ENCODE measurements at regions not wholly inside any gene's neighbourhood (a gene's known extent, or its start where the extent isn't known, plus 50 kb on each side); places are given as distances from the start of the nearest gene placed in this dataset.

DNA sequence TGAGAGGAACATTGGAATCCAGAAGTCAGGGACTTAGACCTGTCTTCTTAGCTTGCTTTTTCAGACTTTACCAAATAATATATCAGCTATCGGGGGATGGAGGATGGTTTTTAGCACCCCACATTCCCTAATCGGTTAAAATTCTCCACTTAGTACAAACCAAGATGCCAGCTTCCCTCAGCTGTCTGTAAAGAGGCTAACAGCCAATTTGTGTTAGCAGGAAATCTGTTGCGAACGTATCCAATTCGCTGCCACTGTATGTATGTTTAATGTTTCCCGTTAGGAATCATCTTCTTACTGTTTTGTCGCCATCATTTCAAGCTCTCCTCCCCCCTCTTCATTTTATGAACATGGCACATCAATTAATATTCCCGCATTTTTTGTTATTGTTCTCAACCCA lies 289.0 kb downstream of the BCL11B start:
- Histone ChIP-seq H3K36me3 (ENCODE audit: insufficient read depth, low read length) (no peaks in the 10 kb centered on the region), H3K4me1 (ENCODE audit: control insufficient read depth, insufficient read depth, low read length) (no peaks in the 10 kb centered on the region), H3K9ac (ENCODE audit: low read depth, low read length) (no peak overlapping the region), H3K27me3 (ENCODE audit: control insufficient read depth, insufficient read depth, low read length) (no peaks in the 10 kb centered on the region), H3K4me3 (ENCODE audit: low read length) (no peak overlapping the region), H3K4me2 (ENCODE audit: low read length) (no peak overlapping the region), H3K9me3 (replicated peaks; ENCODE audit: low read length) (no peaks in the 10 kb centered on the region)

GRCh38 chr14:98984027-98984718 lies 287.8 kb downstream of the BCL11B start:
- Histone ChIP-seq H3K4me3 (ENCODE audit: low read length) (no peak overlapping the region), H3K36me3 (ENCODE audit: insufficient read depth, low read length) (no peaks in the 10 kb centered on the region), H3K4me1 (ENCODE audit: control insufficient read depth, insufficient read depth, low read length) (no peaks in the 10 kb centered on the region), H3K9me3 (replicated peaks; ENCODE audit: low read length) (no peaks in the 10 kb centered on the region), H3K27me3 (ENCODE audit: control insufficient read depth, insufficient read depth, low read length) (no peaks in the 10 kb centered on the region), H3K4me2 (ENCODE audit: low read length) (no peak overlapping the region), H3K9ac (ENCODE audit: low read depth, low read length) (no peak overlapping the region)

- H3K9ac ChIP-seq (ENCODE audit: low read depth, low read length): no peak overlapping the region
Measured at GRCh38 chr14:98984719-98985041, 287.3 kb downstream of the BCL11B start.

DNA sequence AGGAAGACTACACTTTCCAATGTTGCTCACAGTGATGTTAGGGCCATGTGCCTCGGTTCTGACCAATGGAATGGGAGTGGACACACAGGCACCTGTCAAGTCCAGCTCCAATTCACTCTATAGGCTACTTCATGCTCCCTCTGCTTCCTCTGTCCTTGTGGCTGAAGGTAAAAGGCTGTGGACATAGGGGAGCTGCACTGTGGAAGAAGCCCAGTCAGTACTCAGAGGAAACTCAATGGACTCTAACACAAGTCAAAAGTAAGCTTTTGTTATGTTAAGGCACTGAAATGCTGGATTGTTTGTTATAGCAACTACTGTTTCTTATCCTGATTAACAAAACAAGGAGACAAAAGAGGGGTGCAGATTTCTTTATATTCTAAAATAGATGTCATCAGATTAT lies 278.2 kb downstream of the BCL11B start:
- H3K27me3 ChIP-seq (ENCODE audit: control insufficient read depth, insufficient read depth, low read length): no peaks in the 10 kb centered on the region
- no peak overlapping the region for H3K9ac ChIP-seq (ENCODE audit: low read depth, low read length)
- H3K9me3 ChIP-seq (replicated peaks; ENCODE audit: low read length): no peaks in the 10 kb centered on the region
- H3K36me3 ChIP-seq (ENCODE audit: insufficient read depth, low read length): no peaks in the 10 kb centered on the region
- no peaks in the 10 kb centered on the region for H3K4me1 ChIP-seq (ENCODE audit: control insufficient read depth, insufficient read depth, low read length)
- H3K4me2 ChIP-seq (ENCODE audit: low read length): no peak overlapping the region
- no peak overlapping the region for H3K4me3 ChIP-seq (ENCODE audit: low read length)

More at GRCh38 chr14:98984719-98985041, 287.3 kb downstream of the BCL11B start:
- H3K4me1 ChIP-seq (ENCODE audit: control insufficient read depth, insufficient read depth, low read length): no peaks in the 10 kb centered on the region
- no peaks in the 10 kb centered on the region for H3K27me3 ChIP-seq (ENCODE audit: control insufficient read depth, insufficient read depth, low read length)
- H3K9me3 ChIP-seq (replicated peaks; ENCODE audit: low read length): no peaks in the 10 kb centered on the region
- H3K4me3 ChIP-seq (ENCODE audit: low read length): no peak overlapping the region
- H3K36me3 ChIP-seq (ENCODE audit: insufficient read depth, low read length): no peaks in the 10 kb centered on the region
- no peak overlapping the region for H3K4me2 ChIP-seq (ENCODE audit: low read length)

DNA sequence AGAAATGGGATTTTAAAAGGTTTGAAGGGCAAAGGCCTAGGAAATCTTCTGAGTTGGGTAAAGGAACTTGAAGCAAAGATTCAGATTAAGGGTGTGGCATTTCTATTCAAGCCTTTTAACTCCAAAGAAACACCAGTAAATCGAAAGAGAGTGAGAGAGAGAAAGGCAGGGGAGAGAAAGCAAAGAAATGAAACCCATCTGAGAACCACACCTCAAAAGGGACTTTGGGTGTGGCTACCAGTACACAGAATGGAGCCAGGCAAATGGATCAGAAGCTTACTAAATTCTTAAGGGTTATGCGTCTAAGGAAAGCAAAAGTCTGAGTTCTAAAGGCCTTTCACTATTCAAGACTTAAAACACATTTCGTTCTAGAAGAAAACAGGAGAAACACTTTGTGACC lies 277.4 kb downstream of the BCL11B start:
- no peak overlapping the region for H3K9ac ChIP-seq (ENCODE audit: low read depth, low read length)
- H3K4me1 ChIP-seq (ENCODE audit: control insufficient read depth, insufficient read depth, low read length): no peaks in the 10 kb centered on the region

GRCh38 chr14:98997526-98998205 lies 274.3 kb downstream of the BCL11B start:
- no peak overlapping the region for H3K4me3 ChIP-seq (ENCODE audit: low read length)
- H3K9ac ChIP-seq (ENCODE audit: low read depth, low read length): no peak overlapping the region
- H3K4me2 ChIP-seq (ENCODE audit: low read length): no peak overlapping the region
- no peaks in the 10 kb centered on the region for H3K9me3 ChIP-seq (replicated peaks; ENCODE audit: low read length)
- H3K36me3 ChIP-seq (ENCODE audit: insufficient read depth, low read length): no peaks in the 10 kb centered on the region
- no peaks in the 10 kb centered on the region for H3K27me3 ChIP-seq (ENCODE audit: control insufficient read depth, insufficient read depth, low read length)
- H3K4me1 ChIP-seq (ENCODE audit: control insufficient read depth, insufficient read depth, low read length): no peaks in the 10 kb centered on the region

More for the DNA sequence above, 277.4 kb downstream of the BCL11B start:
- Histone ChIP-seq H3K36me3 (ENCODE audit: insufficient read depth, low read length) (no peaks in the 10 kb centered on the region), H3K9me3 (replicated peaks; ENCODE audit: low read length) (no peaks in the 10 kb centered on the region), H3K4me2 (ENCODE audit: low read length) (no peak overlapping the region), H3K4me3 (ENCODE audit: low read length) (no peak overlapping the region), H3K27me3 (ENCODE audit: control insufficient read depth, insufficient read depth, low read length) (no peaks in the 10 kb centered on the region)

- Histone ChIP-seq H3K27me3 (ENCODE audit: control insufficient read depth, insufficient read depth, low read length) (no peaks in the 10 kb centered on the region), H3K9me3 (replicated peaks; ENCODE audit: low read length) (no peaks in the 10 kb centered on the region), H3K4me1 (ENCODE audit: control insufficient read depth, insufficient read depth, low read length) (no peaks in the 10 kb centered on the region), H3K4me3 (ENCODE audit: low read length) (no peak overlapping the region), H3K9ac (ENCODE audit: low read depth, low read length) (no peak overlapping the region), H3K36me3 (ENCODE audit: insufficient read depth, low read length) (no peaks in the 10 kb centered on the region), H3K4me2 (ENCODE audit: low read length) (no peak overlapping the region)
Measured at GRCh38 chr14:98999345-98999744, 272.7 kb downstream of the BCL11B start.

- no peaks in the 10 kb centered on the region for H3K36me3 ChIP-seq (ENCODE audit: insufficient read depth, low read length)
- H3K4me3 ChIP-seq (ENCODE audit: low read length): no peak overlapping the region
- no peaks in the 10 kb centered on the region for H3K27me3 ChIP-seq (ENCODE audit: control insufficient read depth, insufficient read depth, low read length)
- no peak overlapping the region for H3K9ac ChIP-seq (ENCODE audit: low read depth, low read length)
- no peak overlapping the region for H3K4me2 ChIP-seq (ENCODE audit: low read length)
- H3K4me1 ChIP-seq (ENCODE audit: control insufficient read depth, insufficient read depth, low read length): no peaks in the 10 kb centered on the region
- H3K9me3 ChIP-seq (replicated peaks; ENCODE audit: low read length): no peaks in the 10 kb centered on the region
Measured at GRCh38 chr14:98999901-99000300, 272.1 kb downstream of the BCL11B start.

DNA sequence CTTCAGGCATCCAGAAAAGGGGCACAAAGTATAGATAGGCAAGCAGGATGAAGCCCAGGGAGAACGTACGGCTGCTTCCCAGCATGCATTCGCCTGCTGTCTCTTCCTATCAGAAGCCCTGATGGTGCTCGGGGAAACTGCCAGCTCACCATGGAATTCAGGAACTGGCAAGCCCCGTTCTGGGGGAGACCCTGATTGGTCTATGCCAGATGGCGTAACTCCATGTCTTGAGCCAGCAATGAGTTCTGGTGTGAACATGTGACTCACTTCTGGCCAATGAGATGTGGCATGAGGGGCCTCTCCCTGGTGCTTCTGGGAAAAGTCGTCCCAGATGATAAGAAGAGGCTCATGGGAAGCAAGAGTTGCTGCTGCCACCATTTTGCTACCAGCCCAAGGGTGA lies 270.8 kb downstream of the BCL11B start:
- no peaks in the 10 kb centered on the region for H3K4me1 ChIP-seq (ENCODE audit: control insufficient read depth, insufficient read depth, low read length)
- no peak overlapping the region for H3K9ac ChIP-seq (ENCODE audit: low read depth, low read length)
- H3K36me3 ChIP-seq (ENCODE audit: insufficient read depth, low read length): no peaks in the 10 kb centered on the region
- no peak overlapping the region for H3K4me2 ChIP-seq (ENCODE audit: low read length)
- H3K27me3 ChIP-seq (ENCODE audit: control insufficient read depth, insufficient read depth, low read length): no peaks in the 10 kb centered on the region
- H3K4me3 ChIP-seq (ENCODE audit: low read length): no peak overlapping the region
- H3K9me3 ChIP-seq (replicated peaks; ENCODE audit: low read length): no peaks in the 10 kb centered on the region

DNA sequence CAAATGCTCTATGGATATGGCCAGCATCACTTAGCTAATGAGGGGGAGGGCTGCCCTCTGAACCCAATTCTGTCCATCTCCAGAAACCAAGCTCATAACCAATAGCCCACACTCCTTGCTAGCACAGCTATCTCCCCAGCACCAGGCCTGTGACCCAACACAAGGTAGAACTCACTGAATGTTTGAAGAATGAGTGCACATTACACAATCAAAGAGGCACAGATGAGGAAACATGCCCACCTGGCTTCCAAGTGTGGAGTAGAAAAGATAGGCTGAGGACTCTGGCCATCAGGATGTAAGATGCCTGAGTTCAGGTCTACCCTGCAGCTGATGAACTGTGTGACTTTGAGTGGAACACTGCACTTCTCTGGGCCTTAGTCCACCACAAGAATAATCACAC lies 268.4 kb downstream of the BCL11B start:
- H3K4me2 ChIP-seq (ENCODE audit: low read length): no peak overlapping the region
- no peak overlapping the region for H3K4me3 ChIP-seq (ENCODE audit: low read length)
- no peak overlapping the region for H3K9ac ChIP-seq (ENCODE audit: low read depth, low read length)
- H3K4me1 ChIP-seq (ENCODE audit: control insufficient read depth, insufficient read depth, low read length): no peaks in the 10 kb centered on the region
- peaks cover 9% of the 10 kb centered on the region for H3K9me3 ChIP-seq (replicated peaks; ENCODE audit: low read length)
- no peaks in the 10 kb centered on the region for H3K27me3 ChIP-seq (ENCODE audit: control insufficient read depth, insufficient read depth, low read length)
- no peaks in the 10 kb centered on the region for H3K36me3 ChIP-seq (ENCODE audit: insufficient read depth, low read length)

DNA sequence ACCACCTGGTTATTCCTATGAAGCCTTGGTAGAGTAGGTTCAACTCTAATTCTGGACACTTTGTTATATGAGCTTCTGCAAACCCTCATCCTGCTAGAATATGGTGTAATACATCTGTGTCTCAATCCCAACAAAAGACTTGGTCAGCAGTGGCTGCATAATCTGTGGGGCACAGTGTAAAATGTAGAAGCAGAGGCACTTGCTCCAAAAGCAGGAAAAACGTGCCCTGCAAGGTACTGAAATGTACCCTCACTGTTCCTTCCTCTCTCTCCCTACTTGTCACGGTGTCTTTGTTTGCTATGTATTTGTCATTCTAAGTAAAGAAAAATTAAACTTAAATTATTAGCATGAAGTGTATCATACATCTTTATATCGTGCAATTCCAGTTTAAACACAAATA lies 267.9 kb downstream of the BCL11B start:
- H3K4me1 ChIP-seq (ENCODE audit: control insufficient read depth, insufficient read depth, low read length): no peaks in the 10 kb centered on the region
- H3K4me2 ChIP-seq (ENCODE audit: low read length): no peak overlapping the region
- no peaks in the 10 kb centered on the region for H3K36me3 ChIP-seq (ENCODE audit: insufficient read depth, low read length)
- no peaks in the 10 kb centered on the region for H3K27me3 ChIP-seq (ENCODE audit: control insufficient read depth, insufficient read depth, low read length)
- H3K9ac ChIP-seq (ENCODE audit: low read depth, low read length): no peak overlapping the region
- peaks cover 9% of the 10 kb centered on the region for H3K9me3 ChIP-seq (replicated peaks; ENCODE audit: low read length)
- H3K4me3 ChIP-seq (ENCODE audit: low read length): no peak overlapping the region

GRCh38 chr14:99006276-99006675 lies 265.7 kb downstream of the BCL11B start:
- Histone ChIP-seq H3K9me3 (replicated peaks; ENCODE audit: low read length) (peaks cover 9% of the 10 kb centered on the region), H3K4me1 (ENCODE audit: control insufficient read depth, insufficient read depth, low read length) (no peaks in the 10 kb centered on the region), H3K9ac (ENCODE audit: low read depth, low read length) (no peak overlapping the region), H3K36me3 (ENCODE audit: insufficient read depth, low read length) (no peaks in the 10 kb centered on the region), H3K27me3 (ENCODE audit: control insufficient read depth, insufficient read depth, low read length) (no peaks in the 10 kb centered on the region), H3K4me3 (ENCODE audit: low read length) (no peak overlapping the region), H3K4me2 (ENCODE audit: low read length) (no peak overlapping the region)

Measured in skeletal muscle satellite cell (primary cell).